C4-2B (cell line): ENCODE measurements at regions not wholly inside any gene's neighbourhood (a gene's known extent, or its start where the extent isn't known, plus 50 kb on each side); places are given as distances from the start of the nearest gene placed in this dataset.

Experiments used
- ZFX ChIP-seq: fragments of 450-650 bp; IDR thresholded peaks from 2 replicates; pipeline ENCODE4 v1.6.1; 2017
- TF ChIP-seq, protein P1 (sequence below): fragments of 450-650 bp; conservative IDR thresholded peaks from 2 replicates; pipeline ENCODE4 v1.5.1; 2017; ENCODE audit warnings: mild to moderate bottlenecking

GRCh38 chr12:89058402-89058801 lies 293.9 kb downstream of the DUSP6 start:
- TF ChIP-seq, protein P1, sequence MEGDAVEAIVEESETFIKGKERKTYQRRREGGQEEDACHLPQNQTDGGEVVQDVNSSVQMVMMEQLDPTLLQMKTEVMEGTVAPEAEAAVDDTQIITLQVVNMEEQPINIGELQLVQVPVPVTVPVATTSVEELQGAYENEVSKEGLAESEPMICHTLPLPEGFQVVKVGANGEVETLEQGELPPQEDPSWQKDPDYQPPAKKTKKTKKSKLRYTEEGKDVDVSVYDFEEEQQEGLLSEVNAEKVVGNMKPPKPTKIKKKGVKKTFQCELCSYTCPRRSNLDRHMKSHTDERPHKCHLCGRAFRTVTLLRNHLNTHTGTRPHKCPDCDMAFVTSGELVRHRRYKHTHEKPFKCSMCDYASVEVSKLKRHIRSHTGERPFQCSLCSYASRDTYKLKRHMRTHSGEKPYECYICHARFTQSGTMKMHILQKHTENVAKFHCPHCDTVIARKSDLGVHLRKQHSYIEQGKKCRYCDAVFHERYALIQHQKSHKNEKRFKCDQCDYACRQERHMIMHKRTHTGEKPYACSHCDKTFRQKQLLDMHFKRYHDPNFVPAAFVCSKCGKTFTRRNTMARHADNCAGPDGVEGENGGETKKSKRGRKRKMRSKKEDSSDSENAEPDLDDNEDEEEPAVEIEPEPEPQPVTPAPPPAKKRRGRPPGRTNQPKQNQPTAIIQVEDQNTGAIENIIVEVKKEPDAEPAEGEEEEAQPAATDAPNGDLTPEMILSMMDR, result no peak
- no peak for TF ChIP-seq ZFX
